Heart left ventricle (tissue), 16 donors: ENCODE measurements at regions not wholly inside any gene's neighbourhood (a gene's known extent, or its start where the extent isn't known, plus 50 kb on each side); places are given as distances from the start of the nearest gene placed in this dataset.

Source experiments
- ATAC-seq, 4 donors: fragments of 200-7000 bp; cut with Tn5 transposase; one replicate each; pipeline ENCODE4 v1.9.1; 2020 to 2022; ENCODE audit warnings: moderate library complexity in 4 of 4, mild to moderate bottlenecking in 3 of 4, moderate number of reproducible peaks in 1 of 4
- DNase-seq, 5 donors: peaks; one replicate each; pipeline ENCODE4 v3.0.0-alpha.2; 2020
- H3K27ac ChIP-seq, 12 donors: fragments of 200-600 bp; sonication (generic) in 4 of 12; one replicate each; pipeline versions ENCODE4 v1.5.0 to v1.8.0; 2016 to 2022; ENCODE audit warnings: mild to moderate bottlenecking in 2 of 12
- H3K27me3 ChIP-seq, 9 donors: fragments of 200-600 bp; sonication (generic) in 2 of 9; one replicate each; pipeline versions ENCODE4 v1.5.1 to v1.8.0; 2016 to 2022; ENCODE audit warnings: mild to moderate bottlenecking in 3 of 9
- H3K36me3 ChIP-seq, 9 donors: fragments of 200-600 bp; sonication (generic) in 2 of 9; one replicate each; pipeline versions ENCODE4 v1.5.0 to v1.8.0; 2018 to 2022; ENCODE audit warnings: mild to moderate bottlenecking in 2 of 9
- H3K4me1 ChIP-seq, 12 donors: fragments of 200-600 bp; sonication (generic) in 4 of 12; one replicate each; pipeline versions ENCODE4 v1.5.0 to v1.8.0; 2016 to 2022; ENCODE audit warnings: mild to moderate bottlenecking in 3 of 12
- H3K4me3 ChIP-seq, 12 donors: fragments of 200-600 bp; sonication (generic) in 4 of 12; one replicate each; pipeline versions ENCODE4 v1.5.0 to v1.8.0; 2017 to 2022; ENCODE audit warnings: mild to moderate bottlenecking in 9 of 12, moderate library complexity in 4 of 12
- H3K9me3 ChIP-seq, 12 donors: fragments of 200-600 bp; sonication (generic) in 4 of 12; one replicate each; pipeline versions ENCODE4 v1.5.0 to v1.8.0; 2016 to 2022; ENCODE audit warnings: mild to moderate bottlenecking in 1 of 12
- CTCF ChIP-seq, 12 donors: fragments of 200-600 bp; sonication (generic) in 4 of 12; IDR thresholded peaks; one replicate each; pipeline versions ENCODE4 v1.5.0 to v1.8.0; 2018 to 2022; ENCODE audit warnings: antibody characterized with exemption in 12 of 12, mild to moderate bottlenecking in 5 of 12
- POLR2A ChIP-seq, 2 donors: fragments of 450-650 bp; IDR thresholded peaks; one replicate each; pipeline ENCODE4 v1.6.1; 2017; ENCODE audit warnings: antibody characterized with exemption in 2 of 2, mild to moderate bottlenecking in 2 of 2, moderate library complexity in 2 of 2
- WGBS, 4 donors: extraction: QIAGEN DNeasy Blood & Tissue Kit in 2 of 4; methylation state at CpG; one replicate each; pipeline versions ENCODE4 v1.1.5 to v1.1.7; 2013 to 2018; 5-methylcytosine and 5-hydroxymethylcytosine counted together
- intact Hi-C, 10 donors: fragments of 100-400 bp; cut with DNase I; formaldehyde crosslinking; loops; one replicate each; pipeline versions ENCODE4 v1.11.1 to v1.14.2; 2022
- donor health status: ischemic (EF 13 %, LVEDD 7.1; RV severe dilation, severe dysfunction).
- donor health status: healthy with polysubstance abuse.
- donor health status: DM: no; HTN: yes; CAD: no.
- donor health status: DM: no; HTN: no; CAD: no.
- donor health status: ischemic (EF 25% LVEDD 6.9; RV normal size, moderate dysfunction).
- donor health status: ischemic (EF 25% LVEDD 5.7; RV mildly dilated, moderate dysfunction).
- donor health status: healthy.
- donor health status: DM: yes; HTN: yes; CAD: no.
- donor health status: ischemic (EF 35%, LVEDD 5.7; RV mildly dilated, moderate dysfunction).
- donor health status: nonischemic (EF 11% LVEDD 7.7; RV severe dilation, severe dysfunction).
- donor health status: DM: yes; HTN: yes; CAD: no.
- donor health status: PGD.
- donor health status: ischemic (EF 29% LVEDD 5.4; RV normal size, mild dysfunction).
- donor health status: nonischemic (EF 23%, LVEDD 6.1; RV moderate dilation, normal function).

GRCh38 chr10:58052772-58053171 is 214.9 kb downstream of the IPMK start:
- no peak overlapping the region for H3K4me3 ChIP-seq
- H3K27me3 ChIP-seq: no peaks in the 10 kb centered on the region
- no peaks in the 10 kb centered on the region for H3K9me3 ChIP-seq
- TF ChIP-seq CTCF (IDR thresholded peaks at IDR 0.05) (no peak), POLR2A (IDR thresholded peaks at IDR 0.05) (no peak)
- intact Hi-C loops: no loop called here
- H3K36me3 ChIP-seq: no peaks in the 10 kb centered on the region
- DNase-seq (no peak), ATAC-seq (no peak)
- no peaks in the 10 kb centered on the region for H3K4me1 ChIP-seq
- no peak overlapping the region for H3K27ac ChIP-seq
- WGBS, 4 donors: 73 to 83% (median 79%) methylated on average over 1 of the region's 1 CpG

- Histone ChIP-seq H3K4me3 (no peak overlapping the region), H3K9me3 (no peaks in the 10 kb centered on the region), H3K27ac (no peak overlapping the region), H3K4me1 (no peaks in the 10 kb centered on the region), H3K27me3 (no peaks in the 10 kb centered on the region), H3K36me3 (no peaks in the 10 kb centered on the region)
- TF ChIP-seq POLR2A (IDR thresholded peaks at IDR 0.05) (no peak), CTCF (IDR thresholded peaks at IDR 0.05) (no peak)
- no peak for ATAC-seq
- DNase-seq: no peak
- intact Hi-C loops: no loop called here
Observed at GRCh38 chr10:58050575-58050974, 217.1 kb downstream of the IPMK start.

- ATAC-seq (no peak), DNase-seq (no peak)
- TF ChIP-seq POLR2A (IDR thresholded peaks at IDR 0.05) (no peak), CTCF (IDR thresholded peaks at IDR 0.05) (no peak)
- Histone ChIP-seq H3K4me3 (no peak overlapping the region), H3K27me3 (no peaks in the 10 kb centered on the region), H3K4me1 (no peaks in the 10 kb centered on the region), H3K9me3 (no peaks in the 10 kb centered on the region), H3K36me3 (no peaks in the 10 kb centered on the region), H3K27ac (no peak overlapping the region)
- intact Hi-C loops: no loop called here
- WGBS, 4 donors: 67 to 89% (median 88%) methylated on average over 2 of the region's 2 CpGs
Observed at GRCh38 chr10:58048936-58049335, 218.8 kb downstream of the IPMK start.

- no peak overlapping the region for H3K4me3 ChIP-seq
- H3K4me1 ChIP-seq: no peaks in the 10 kb centered on the region
- intact Hi-C loops: no loop called here
- DNase-seq (no peak), ATAC-seq (no peak)
- H3K27me3 ChIP-seq: no peaks in the 10 kb centered on the region
- WGBS, 4 donors: 71 to 92% (median 78%) methylated on average over 3 of the region's 3 CpGs
- TF ChIP-seq CTCF (IDR thresholded peaks at IDR 0.05) (no peak), POLR2A (IDR thresholded peaks at IDR 0.05) (no peak)
- no peaks in the 10 kb centered on the region for H3K36me3 ChIP-seq
- H3K9me3 ChIP-seq: peaks cover 0 to 10% (median 0%) of the 10 kb centered on the region in 12 donors
- no peak overlapping the region for H3K27ac ChIP-seq
Observed at GRCh38 chr10:58044072-58044471, 223.6 kb downstream of the IPMK start.
